Gastrocnemius medialis (tissue), 4 donors: ENCODE measurements at regions not wholly inside any gene's neighbourhood (a gene's known extent, or its start where the extent isn't known, plus 50 kb on each side); places are given as distances from the start of the nearest gene placed in this dataset.

Experiments used
- POLR2A ChIP-seq, 2 donors: fragments of 450-650 bp; IDR thresholded peaks; one replicate each; pipeline ENCODE4 v1.6.1; 2017; ENCODE audit warnings: antibody characterized with exemption in 2 of 2, mild to moderate bottlenecking in 2 of 2, moderate library complexity in 2 of 2
- TF ChIP-seq, protein P1 (sequence below), 5 experiments: fragments of 450-650 bp in 3 of 5; fragments of 200-600 bp in 2 of 5; sonication (generic) in 2 of 5; IDR thresholded peaks in 4 of 5; conservative IDR thresholded peaks in 1 of 5; 1 replicate in 4 of 5; 2 replicates in 1 of 5; pipeline ENCODE4 v1.5.1; 2016 to 2019; ENCODE audit warnings: antibody characterized with exemption in 5 of 5, mild to moderate bottlenecking in 3 of 5, moderate library complexity in 3 of 5

DNA sequence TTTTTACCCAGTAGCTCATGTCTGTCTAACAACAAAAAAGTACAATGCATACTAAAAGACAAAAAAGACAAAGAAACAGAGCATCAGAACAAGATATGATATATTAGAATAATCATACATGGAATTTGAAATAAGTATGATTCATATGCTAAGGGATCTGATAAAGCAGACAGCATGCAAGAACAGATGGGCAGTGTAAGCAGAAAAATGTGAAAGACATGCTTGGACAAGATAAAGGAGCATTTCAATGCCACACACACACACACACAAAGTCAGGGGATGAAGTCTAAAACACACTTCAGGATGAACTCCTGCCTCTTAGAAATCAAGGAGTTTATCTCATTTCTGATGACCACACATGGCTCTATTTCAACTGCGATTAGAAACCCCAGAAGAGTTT is 649.6 kb upstream of the NDST4 start:
- TF ChIP-seq, protein P1, sequence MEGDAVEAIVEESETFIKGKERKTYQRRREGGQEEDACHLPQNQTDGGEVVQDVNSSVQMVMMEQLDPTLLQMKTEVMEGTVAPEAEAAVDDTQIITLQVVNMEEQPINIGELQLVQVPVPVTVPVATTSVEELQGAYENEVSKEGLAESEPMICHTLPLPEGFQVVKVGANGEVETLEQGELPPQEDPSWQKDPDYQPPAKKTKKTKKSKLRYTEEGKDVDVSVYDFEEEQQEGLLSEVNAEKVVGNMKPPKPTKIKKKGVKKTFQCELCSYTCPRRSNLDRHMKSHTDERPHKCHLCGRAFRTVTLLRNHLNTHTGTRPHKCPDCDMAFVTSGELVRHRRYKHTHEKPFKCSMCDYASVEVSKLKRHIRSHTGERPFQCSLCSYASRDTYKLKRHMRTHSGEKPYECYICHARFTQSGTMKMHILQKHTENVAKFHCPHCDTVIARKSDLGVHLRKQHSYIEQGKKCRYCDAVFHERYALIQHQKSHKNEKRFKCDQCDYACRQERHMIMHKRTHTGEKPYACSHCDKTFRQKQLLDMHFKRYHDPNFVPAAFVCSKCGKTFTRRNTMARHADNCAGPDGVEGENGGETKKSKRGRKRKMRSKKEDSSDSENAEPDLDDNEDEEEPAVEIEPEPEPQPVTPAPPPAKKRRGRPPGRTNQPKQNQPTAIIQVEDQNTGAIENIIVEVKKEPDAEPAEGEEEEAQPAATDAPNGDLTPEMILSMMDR (IDR thresholded peaks at IDR 0.05 in 4 of 5, conservative IDR thresholded peaks at IDR 0.05 in 1 of 5), result no peak
- no peak for TF ChIP-seq POLR2A (IDR thresholded peaks at IDR 0.05)
